C4-2B (cell line): ENCODE measurements at regions not wholly inside any gene's neighbourhood (a gene's known extent, or its start where the extent isn't known, plus 50 kb on each side); places are given as distances from the start of the nearest gene placed in this dataset.

Experiments used
- ZFX ChIP-seq: fragments of 450-650 bp; IDR thresholded peaks from 2 replicates; pipeline ENCODE4 v1.6.1; 2017
- TF ChIP-seq, protein P1 (sequence below): fragments of 450-650 bp; conservative IDR thresholded peaks from 2 replicates; pipeline ENCODE4 v1.5.1; 2017; ENCODE audit warnings: mild to moderate bottlenecking

DNA sequence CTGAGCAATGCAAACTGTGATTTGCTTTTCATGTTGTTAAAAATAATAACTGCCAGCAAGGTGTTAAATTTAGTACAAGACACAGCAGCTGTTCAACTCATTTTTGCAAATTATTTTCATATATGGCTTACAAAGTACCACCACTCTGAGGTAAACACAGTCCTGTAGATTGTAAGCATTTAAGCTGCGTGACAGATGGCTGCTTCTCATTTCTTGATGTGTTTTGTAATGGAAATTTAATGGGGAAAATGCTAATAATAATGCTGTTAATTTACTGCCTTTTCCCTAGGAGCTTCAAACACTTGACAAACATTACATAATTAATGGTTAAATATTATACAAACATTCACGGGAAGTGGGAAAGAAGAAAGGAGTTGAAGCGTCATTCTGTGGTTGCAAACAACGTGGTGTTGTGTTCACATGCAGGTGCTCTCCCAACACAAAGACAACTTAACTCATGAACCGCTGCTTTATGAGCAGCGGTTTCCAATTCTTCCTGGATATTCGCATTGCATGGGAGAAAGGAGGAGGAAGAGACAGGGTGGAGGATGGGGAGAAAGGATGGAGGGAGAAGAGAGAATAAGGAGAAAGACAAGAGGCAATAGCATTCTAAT is 236.8 kb upstream of the VCX start:
- TF ChIP-seq, protein P1, sequence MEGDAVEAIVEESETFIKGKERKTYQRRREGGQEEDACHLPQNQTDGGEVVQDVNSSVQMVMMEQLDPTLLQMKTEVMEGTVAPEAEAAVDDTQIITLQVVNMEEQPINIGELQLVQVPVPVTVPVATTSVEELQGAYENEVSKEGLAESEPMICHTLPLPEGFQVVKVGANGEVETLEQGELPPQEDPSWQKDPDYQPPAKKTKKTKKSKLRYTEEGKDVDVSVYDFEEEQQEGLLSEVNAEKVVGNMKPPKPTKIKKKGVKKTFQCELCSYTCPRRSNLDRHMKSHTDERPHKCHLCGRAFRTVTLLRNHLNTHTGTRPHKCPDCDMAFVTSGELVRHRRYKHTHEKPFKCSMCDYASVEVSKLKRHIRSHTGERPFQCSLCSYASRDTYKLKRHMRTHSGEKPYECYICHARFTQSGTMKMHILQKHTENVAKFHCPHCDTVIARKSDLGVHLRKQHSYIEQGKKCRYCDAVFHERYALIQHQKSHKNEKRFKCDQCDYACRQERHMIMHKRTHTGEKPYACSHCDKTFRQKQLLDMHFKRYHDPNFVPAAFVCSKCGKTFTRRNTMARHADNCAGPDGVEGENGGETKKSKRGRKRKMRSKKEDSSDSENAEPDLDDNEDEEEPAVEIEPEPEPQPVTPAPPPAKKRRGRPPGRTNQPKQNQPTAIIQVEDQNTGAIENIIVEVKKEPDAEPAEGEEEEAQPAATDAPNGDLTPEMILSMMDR: no peak
- TF ChIP-seq ZFX: no peak
